ENCODE measurements at regions not wholly inside any gene's neighbourhood (a gene's known extent, or its start where the extent isn't known, plus 50 kb on each side); places are given as distances from the start of the nearest gene placed in this dataset.
"Not testable (repeated sequence)": the region's sequence is repeated elsewhere in the genome, so short reads cannot be mapped to it uniquely, and the experiment has no call there.

- no peak for DNase-seq
Measured at GRCh38 chr18:30004965-30005364, 1037.6 kb downstream of the DSC3 start.

- DNase-seq, result no peak
Measured at GRCh38 chr18:29982218-29982617, 1060.3 kb downstream of the DSC3 start.

- no peak for DNase-seq
Measured at GRCh38 chr18:29979881-29980280, 1062.7 kb downstream of the DSC3 start.

- no peak for DNase-seq
Measured at GRCh38 chr18:29969876-29970275, 1072.7 kb downstream of the DSC3 start.

DNA sequence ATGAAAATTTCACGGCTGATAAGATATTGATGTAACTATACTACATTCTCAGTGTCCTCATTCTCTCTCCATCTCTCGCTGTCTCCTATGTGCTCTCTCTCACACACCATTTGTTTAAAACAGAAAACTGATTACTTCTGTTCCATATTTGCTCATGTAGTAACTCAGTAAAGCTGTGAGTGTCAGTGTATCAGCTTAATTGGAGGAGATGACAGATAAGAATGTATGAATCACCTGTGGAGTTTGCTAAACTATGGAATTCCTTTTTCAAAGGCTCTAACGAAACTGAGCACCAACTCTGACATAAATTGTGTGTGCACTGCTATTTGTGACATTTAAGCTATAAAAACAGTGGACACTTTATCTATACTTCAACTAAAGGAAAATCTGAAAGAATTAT is 1080.0 kb downstream of the DSC3 start:
- DNase-seq, result no peak

DNA sequence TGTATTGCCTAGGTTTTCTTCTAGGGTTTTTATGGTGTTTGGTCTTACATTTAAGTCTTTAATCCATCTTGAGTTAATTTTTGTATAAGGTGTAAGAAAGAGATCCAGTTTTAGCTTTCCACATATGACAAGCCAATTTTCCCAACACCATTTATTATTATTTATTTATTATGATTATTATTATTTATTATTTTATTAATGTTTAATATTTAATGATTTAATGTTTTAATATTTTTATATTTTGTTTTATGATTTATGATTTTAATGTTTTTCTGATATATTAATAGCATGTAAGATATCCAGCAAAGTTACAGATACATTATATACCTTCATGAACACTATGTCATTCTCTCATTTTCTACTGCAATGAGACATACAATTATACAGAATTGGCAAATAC is 1082.0 kb downstream of the DSC3 start:
- DNase-seq, result no peak

DNA sequence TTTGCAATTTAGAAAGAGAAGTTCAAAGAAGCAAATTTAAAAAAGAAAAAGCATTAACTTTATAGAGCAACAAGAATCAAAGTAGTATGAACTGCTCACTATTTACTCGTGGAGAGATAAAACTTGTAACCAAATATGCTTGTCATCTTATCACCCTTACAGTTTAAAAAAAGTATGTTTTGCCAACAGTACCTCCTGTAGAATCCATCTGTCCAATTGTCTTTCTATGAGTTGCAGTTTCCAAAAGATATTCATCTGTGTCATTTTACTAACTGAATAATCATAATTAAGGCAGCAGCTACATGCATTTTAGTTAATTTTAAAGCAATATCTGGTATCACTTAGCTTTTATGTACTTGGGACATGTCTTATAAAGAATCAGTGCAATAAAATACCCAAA is 1112.3 kb downstream of the DSC3 start:
- no peak for DNase-seq

DNA sequence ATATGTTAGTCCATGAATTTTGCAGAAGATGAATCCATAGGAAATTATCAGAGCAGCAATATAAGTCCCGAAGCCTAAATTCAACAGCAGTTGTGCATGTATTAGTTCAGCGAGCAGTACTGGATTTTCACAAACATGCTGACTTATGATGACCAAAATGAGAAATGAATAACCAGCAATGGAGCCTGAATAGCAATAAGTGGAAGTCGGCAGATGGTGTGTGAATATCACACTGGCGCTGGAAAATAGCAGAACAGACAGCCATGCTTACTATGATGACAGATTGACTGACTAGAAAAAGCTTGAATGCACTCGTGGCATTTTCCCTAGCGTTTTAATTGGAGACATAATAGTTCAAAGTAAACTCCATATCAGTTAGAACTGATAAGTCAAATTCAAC is 1114.5 kb downstream of the DSC3 start:
- no peak for DNase-seq

DNA sequence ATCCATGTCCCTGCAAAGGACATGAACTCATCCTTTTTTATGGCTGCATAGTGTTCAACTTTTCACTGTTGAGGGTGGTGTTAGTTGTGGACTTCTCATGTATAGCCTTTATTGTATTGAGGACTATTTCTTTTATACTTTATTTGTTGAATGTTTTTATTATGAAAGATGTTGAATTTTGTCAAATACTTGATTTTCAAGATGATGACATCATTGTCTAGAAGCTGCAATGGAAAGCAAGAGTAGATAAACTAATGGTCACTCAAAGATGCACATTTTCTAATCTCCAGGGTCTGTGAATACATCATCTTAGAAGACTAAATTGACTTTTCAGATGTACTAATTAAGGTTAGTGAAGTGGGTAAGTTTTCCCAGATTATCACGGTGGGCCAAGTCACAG is 1117.0 kb downstream of the DSC3 start:
- no peak for DNase-seq

GRCh38 chr18:29912351-29912750 is 1130.2 kb downstream of the DSC3 start:
- no peak for DNase-seq

DNA sequence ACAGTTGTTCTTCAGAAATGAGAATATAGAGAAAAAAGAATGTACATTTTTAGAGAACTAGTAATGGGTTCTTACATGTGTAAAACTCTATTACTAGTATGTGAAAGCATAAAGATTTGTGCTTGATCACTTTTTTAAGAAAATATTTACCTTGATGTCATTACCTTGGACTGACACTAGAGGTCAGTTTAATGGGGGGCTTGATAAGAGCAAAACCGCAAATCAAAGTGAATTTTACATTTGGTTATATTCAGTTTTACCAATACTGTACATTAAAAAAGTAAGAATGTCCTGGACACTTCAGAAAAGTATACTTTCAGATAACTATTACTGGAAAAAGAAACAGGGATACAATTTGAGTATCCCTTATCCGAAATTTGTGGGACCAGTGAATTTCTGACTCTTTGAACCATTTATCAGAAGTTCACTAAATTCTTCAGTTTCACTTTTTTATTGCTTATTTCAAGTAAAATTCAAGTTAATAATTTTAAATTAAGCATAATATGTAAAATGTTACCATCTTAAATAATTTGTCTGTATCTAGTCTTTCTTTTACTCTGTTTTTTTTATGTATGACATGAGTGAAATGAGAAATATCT is 1149.5 kb downstream of the DSC3 start:
- no peak for DNase-seq

DNA sequence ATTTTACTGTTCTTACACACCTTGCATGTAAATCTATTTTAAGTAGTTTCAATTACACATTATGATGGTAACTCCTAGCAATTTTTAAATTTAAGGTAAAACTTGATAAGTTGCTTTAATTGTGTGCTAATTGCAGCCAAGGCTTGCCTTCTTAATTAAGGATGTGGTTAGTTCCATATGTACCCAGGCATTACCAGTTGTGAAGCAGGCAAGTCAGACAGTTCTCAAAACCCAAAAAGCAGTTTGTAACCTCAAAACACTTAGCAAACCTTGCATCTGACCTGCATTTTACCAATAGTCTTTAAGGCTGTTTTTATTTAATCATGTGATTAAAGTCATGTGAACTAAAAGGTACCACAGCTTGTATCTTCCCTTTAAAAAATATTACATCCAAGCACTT is 1159.4 kb downstream of the DSC3 start:
- no peak for DNase-seq

DNA sequence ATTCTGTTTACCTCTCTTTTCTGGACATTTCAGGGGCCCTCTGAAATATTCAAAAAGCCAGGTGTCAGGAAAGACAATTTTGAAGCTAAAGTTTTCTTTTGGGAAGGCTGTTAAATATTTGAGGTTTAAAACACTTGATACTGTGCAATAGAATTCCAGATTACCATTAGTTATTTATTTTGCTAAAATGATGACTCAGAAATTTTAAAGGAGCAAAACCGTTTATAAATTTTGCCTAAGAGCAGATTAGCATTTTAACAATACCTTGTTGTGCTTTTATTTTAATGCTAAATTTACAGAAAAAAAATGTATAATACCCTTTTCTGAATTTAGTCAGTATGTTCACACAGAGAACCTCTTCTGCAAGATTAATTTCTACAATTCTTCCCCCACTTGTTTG is 1159.9 kb downstream of the DSC3 start:
- no peak for DNase-seq

DNA sequence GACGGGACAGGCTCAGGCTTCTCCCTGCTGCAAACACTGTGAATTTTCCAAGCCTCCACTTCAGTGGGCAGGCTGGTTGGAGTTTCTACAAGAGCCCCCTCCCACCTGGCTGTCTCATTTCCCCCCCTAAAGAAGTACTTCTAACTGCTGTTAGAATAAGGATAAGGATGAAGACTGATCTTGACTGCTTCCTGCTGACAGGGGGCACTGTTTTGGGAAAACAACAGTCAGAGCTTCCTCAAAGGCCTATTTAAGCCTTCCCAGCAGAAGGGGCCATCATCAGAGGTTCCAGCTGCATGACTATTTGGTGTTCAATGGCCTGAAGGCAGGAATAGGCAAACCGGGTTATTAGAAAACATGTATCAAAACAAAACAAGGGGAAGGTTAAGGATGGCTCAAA is 1162.8 kb downstream of the DSC3 start:
- DNase-seq, result no peak

GRCh38 chr18:29874519-29875098 is 1167.9 kb downstream of the DSC3 start:
- DNase-seq, result no peak

- DNase-seq, result no peak
Measured at GRCh38 chr18:29873211-29873610, 1169.3 kb downstream of the DSC3 start.

DNA sequence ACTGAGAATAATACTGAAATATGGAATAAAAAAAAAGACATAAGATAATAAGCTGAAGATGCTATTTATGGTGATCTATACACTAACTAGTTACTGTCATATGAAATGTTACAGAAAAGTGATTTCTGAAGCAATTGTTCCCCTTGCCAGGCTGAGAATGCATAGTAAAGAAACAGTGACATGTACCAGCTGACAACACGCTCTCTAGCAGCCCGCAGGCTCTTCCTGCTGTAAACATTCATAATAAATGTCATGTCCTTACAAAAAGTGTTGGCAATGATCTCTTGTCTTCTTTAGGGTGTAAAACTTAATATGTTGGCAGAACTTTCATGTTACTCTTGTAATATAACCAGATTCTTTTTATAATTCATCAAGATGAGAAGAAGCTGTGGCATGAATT is 1171.3 kb downstream of the DSC3 start:
- DNase-seq, result no peak

DNA sequence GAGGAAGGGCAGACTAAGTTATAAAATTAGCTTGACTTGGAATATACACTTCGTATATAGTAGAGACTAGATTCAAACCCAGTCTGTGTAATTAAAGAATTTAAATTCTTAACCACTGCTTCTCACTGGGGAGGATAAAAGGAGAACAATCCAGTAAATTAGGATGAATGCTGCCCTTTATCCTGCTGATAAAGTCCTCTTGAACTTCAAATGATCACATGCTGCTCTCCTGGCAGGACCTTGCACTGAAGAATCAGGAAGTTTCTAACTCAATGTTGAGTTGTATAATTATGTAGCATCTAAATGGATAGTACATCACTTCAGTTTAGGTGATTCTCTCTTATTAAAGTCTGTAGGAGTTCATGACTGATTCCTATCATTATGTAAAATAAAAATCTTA is 1179.7 kb downstream of the DSC3 start:
- no peak for DNase-seq

DNA sequence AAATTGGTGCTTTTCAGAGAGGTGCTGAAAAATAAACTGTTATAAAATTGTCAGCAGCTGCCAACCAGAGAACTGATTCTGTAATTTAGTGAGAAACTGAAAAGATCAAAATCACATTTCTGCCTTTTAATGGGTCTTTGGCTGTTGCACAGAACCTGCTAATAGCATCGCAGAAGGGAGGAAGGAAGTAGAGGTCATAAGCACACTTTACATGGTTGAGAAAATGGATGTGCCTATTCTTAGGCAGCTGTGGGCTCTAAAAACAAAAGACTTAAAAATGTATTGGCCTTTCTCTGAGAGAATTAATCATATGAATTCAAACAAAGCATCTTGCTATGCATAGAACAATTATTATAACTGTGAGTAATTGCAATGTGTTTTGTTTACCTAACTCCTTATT is 1186.9 kb downstream of the DSC3 start:
- no peak for DNase-seq

DNA sequence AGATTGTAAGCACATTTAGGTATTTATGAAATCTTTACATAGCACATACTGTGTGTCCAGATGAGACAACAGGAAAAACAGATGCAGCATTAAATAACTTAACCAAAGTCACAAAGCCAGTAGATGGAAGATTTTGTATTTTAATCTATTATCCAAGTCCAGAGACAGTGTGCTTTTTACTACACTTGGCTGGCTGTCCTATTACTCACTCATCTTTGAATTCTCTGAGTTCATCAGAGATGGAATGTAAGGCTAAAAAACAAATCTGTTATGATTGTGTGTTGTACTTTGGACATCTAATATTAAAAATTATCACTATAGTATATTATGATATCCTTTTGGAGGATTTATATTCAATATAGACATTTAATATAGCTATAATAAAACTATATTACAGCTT is 1189.4 kb downstream of the DSC3 start:
- no peak for DNase-seq

- DNase-seq, result no peak
Measured at GRCh38 chr18:29849144-29849543, 1193.4 kb downstream of the DSC3 start.

- DNase-seq, result no peak
Measured at GRCh38 chr18:29841631-29842030, 1200.9 kb downstream of the DSC3 start.

DNA sequence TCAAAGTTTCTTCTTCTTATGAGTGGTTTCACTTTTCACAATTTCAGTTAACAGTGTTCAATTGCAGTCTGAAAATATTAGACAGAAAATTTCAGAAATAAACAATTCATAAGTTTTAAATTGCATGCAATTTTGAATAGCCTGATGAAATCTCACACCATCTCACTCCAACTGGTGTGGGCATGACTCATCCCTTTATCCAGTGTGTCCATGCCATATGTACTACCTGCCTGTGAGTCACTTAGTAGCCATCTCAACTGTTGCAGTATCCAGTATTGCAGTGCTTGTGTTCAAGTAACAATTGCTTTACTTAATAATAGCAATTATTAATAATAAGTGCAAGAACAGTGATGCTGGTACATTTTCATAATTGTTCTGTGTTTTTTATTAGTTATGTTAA is 1202.5 kb downstream of the DSC3 start:
- no peak for DNase-seq

GRCh38 chr18:29838961-29839360 is 1203.6 kb downstream of the DSC3 start:
- DNase-seq, result not testable (repeated sequence)

DNA sequence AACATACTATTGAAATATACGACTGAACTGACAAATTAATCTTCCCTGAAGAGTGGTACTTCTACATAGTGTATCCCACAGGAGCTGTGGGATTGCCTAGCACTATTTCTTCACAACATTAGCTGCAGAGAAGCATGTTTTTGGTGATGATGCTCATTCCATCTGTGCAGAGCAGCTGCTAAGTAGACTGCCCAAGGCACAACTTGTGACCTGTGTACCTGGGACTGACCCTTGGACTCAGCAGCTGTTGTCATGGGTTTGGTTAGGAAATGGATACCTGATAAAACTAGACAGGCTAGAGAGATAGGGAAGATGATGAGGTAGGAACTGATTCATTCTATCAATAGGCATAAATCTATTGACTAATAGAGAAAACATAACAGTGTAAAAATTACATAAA is 1204.0 kb downstream of the DSC3 start:
- no peak for DNase-seq
